Sigmoid colon (tissue), 6 donors: ENCODE measurements at regions not wholly inside any gene's neighbourhood (a gene's known extent, or its start where the extent isn't known, plus 50 kb on each side); places are given as distances from the start of the nearest gene placed in this dataset.

Experiments used
- DNase-seq: peaks from one replicate; pipeline ENCODE4 v3.0.0-alpha.2; 2019
- H3K27ac ChIP-seq, 4 donors: fragments of 200-600 bp; sonication (generic); one replicate each; pipeline ENCODE4 v1.5.1; 2016 to 2019; ENCODE audit warnings: mild to moderate bottlenecking in 1 of 4
- H3K27me3 ChIP-seq, 3 donors: fragments of 200-600 bp; sonication (generic); one replicate each; pipeline ENCODE4 v1.5.1; 2019; ENCODE audit warnings: mild to moderate bottlenecking in 1 of 3
- H3K36me3 ChIP-seq, 4 donors: fragments of 200-600 bp; sonication (generic); one replicate each; pipeline ENCODE4 v1.5.1; 2016 to 2019
- H3K4me1 ChIP-seq, 4 donors: fragments of 200-600 bp; sonication (generic); one replicate each; pipeline ENCODE4 v1.5.1; 2017 to 2019
- H3K4me3 ChIP-seq, 4 donors: fragments of 200-600 bp; sonication (generic); one replicate each; pipeline ENCODE4 v1.5.1; 2017 to 2019; ENCODE audit warnings: mild to moderate bottlenecking in 2 of 4, moderate library complexity in 1 of 4
- H3K9me3 ChIP-seq, 4 donors: fragments of 200-600 bp in 3 of 4; sonication (generic) in 3 of 4; one replicate each; pipeline versions ENCODE4 v1.5.1 to v1.6.1; 2013 to 2019
- CTCF ChIP-seq, 4 experiments: fragments of 450-650 bp in 3 of 4; fragments of 200-600 bp in 1 of 4; IDR thresholded peaks; one replicate each; pipeline ENCODE4 v1.5.1; 2016 to 2019; ENCODE audit warnings: antibody characterized with exemption in 4 of 4, mild to moderate bottlenecking in 3 of 4, moderate library complexity in 2 of 4
- EP300 ChIP-seq, 4 donors: sonication (generic); formaldehyde crosslinking; IDR thresholded peaks; one replicate each; pipeline ENCODE4 v1.6.1; 2017; ENCODE audit warnings: antibody characterized with exemption in 4 of 4
- POLR2A ChIP-seq, 2 donors: fragments of 450-650 bp; IDR thresholded peaks; one replicate each; pipeline ENCODE4 v1.6.1; 2016; ENCODE audit warnings: antibody characterized with exemption in 2 of 2, mild to moderate bottlenecking in 2 of 2, moderate library complexity in 2 of 2
- POLR2AphosphoS5 ChIP-seq, 4 donors: sonication (generic); formaldehyde crosslinking; IDR thresholded peaks; one replicate each; pipeline ENCODE4 v1.6.1; 2017; ENCODE audit warnings: antibody characterized with exemption in 4 of 4
- WGBS, 2 donors: extraction: QIAGEN DNeasy Blood & Tissue Kit; methylation state at CpG; one replicate each; pipeline ENCODE4 v1.1.7; 2013; 5-methylcytosine and 5-hydroxymethylcytosine counted together
- intact Hi-C: fragments of 100-400 bp; cut with DNase I; formaldehyde crosslinking; loops from one replicate; pipeline ENCODE4 v1.15.1; 2023
- donor health status: healthy with polysubstance abuse.
- donor health status: healthy.

DNA sequence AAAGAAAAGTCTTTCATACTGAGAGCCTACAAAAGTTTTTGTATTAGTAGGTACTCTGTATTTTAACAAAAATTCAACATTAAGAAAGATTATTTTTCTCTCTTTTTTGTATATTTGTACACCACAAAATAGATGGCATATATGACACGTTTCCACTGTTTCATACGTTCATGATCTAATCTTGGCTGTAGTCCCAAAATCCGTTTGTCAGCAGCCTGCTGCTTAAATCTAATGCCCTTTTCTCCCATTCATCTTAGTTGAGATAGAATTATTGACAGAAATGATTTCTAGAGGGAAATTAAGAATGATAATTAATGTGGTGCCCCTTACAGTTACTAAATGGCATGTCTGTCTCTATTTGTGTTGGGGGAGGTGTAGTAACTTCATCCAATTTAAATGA is 140.7 kb upstream of the NOVA1 start:
- 36 to 62% methylated on average over 3 of the region's 3 CpGs for WGBS, 2 donors
- intact Hi-C loops, result no loop called here

DNA sequence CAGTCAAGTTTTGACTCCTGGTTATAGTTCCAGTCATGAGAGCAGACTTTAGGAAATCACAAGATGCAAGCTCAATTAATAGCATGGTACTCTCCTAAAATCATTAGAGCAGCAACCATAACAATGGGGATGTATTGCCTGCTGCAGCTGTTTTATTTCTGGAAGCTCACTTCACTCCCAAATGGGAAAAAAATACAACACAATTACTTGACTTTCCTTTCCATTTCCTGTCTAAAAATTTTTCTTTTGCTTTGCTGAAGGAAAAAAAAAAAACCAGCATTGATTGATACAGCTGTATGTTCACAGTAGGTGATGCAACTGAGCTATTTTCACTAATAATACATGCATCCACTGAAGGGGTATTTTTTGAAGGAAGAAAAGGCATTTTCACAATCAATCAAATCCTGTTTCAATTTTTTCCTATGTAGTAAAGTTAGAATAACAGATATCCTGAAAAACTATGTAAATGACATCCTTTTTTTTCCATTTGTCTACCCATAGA is 143.9 kb upstream of the NOVA1 start:
- H3K4me1 ChIP-seq, result no peaks in the 10 kb centered on the region
- H3K36me3 ChIP-seq, result no peaks in the 10 kb centered on the region
- intact Hi-C loops, result no loop called here
- no peaks in the 10 kb centered on the region for H3K27me3 ChIP-seq
- no peaks in the 10 kb centered on the region for H3K9me3 ChIP-seq
- no peak overlapping the region for H3K27ac ChIP-seq
- H3K4me3 ChIP-seq, result no peak overlapping the region
- no peak for DNase-seq
- TF ChIP-seq POLR2AphosphoS5 (IDR thresholded peaks at IDR 0.05) (no peak), EP300 (IDR thresholded peaks at IDR 0.05) (no peak), CTCF (IDR thresholded peaks at IDR 0.05) (no peak), POLR2A (IDR thresholded peaks at IDR 0.05) (no peak)

More for the DNA sequence above, 140.7 kb upstream of the NOVA1 start:
- H3K27ac ChIP-seq, result no peak overlapping the region
- no peaks in the 10 kb centered on the region for H3K36me3 ChIP-seq
- no peaks in the 10 kb centered on the region for H3K4me1 ChIP-seq
- H3K4me3 ChIP-seq, result no peak overlapping the region
- no peak for TF ChIP-seq CTCF (IDR thresholded peaks at IDR 0.05)
- TF ChIP-seq POLR2AphosphoS5 (IDR thresholded peaks at IDR 0.05), result no peak
- no peak for TF ChIP-seq EP300 (IDR thresholded peaks at IDR 0.05)
- no peak for TF ChIP-seq POLR2A (IDR thresholded peaks at IDR 0.05)
- no peaks in the 10 kb centered on the region for H3K9me3 ChIP-seq
- DNase-seq, result no peak
- H3K27me3 ChIP-seq, result no peaks in the 10 kb centered on the region

GRCh38 chr14:26743284-26743683 is 145.5 kb upstream of the NOVA1 start:
- Histone ChIP-seq H3K4me1 (no peaks in the 10 kb centered on the region), H3K27ac (no peak overlapping the region), H3K27me3 (no peaks in the 10 kb centered on the region), H3K9me3 (no peaks in the 10 kb centered on the region), H3K36me3 (no peaks in the 10 kb centered on the region), H3K4me3 (no peak overlapping the region)
- TF ChIP-seq EP300 (IDR thresholded peaks at IDR 0.05) (no peak), POLR2AphosphoS5 (IDR thresholded peaks at IDR 0.05) (no peak), CTCF (IDR thresholded peaks at IDR 0.05) (no peak), POLR2A (IDR thresholded peaks at IDR 0.05) (no peak)
- WGBS, 2 donors, result 80 to 90% methylated on average over 2 of the region's 2 CpGs
- intact Hi-C loops, result no loop called here
- no peak for DNase-seq

DNA sequence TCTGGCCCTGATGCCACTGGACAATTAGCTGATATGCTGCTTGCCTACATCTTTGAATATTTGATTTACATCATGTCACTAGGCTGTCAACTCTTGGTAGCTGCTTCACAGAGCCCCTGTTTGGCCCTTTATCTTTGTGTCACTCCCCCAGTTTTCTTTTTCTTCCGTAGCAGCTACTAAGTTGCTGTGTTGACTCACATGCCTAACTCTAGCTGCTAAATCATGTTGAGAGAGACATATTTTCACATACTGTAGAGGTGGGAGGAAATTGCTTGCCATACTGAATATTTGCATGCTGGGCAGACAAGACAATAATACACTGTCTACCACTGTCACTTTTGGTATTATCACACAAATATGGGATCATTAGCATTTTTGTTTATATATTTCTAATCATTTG is 147.1 kb upstream of the NOVA1 start:
- TF ChIP-seq CTCF (IDR thresholded peaks at IDR 0.05) (no peak), EP300 (IDR thresholded peaks at IDR 0.05) (no peak), POLR2A (IDR thresholded peaks at IDR 0.05) (no peak), POLR2AphosphoS5 (IDR thresholded peaks at IDR 0.05) (no peak)
- no peaks in the 10 kb centered on the region for H3K9me3 ChIP-seq
- no peaks in the 10 kb centered on the region for H3K4me1 ChIP-seq
- WGBS, 2 donors, result 75 to 92% methylated on average over 1 of the region's 1 CpG
- intact Hi-C loops, result no loop called here
- H3K27me3 ChIP-seq, result no peaks in the 10 kb centered on the region
- no peak for DNase-seq
- H3K4me3 ChIP-seq, result no peak overlapping the region
- H3K27ac ChIP-seq, result no peak overlapping the region
- no peaks in the 10 kb centered on the region for H3K36me3 ChIP-seq

DNA sequence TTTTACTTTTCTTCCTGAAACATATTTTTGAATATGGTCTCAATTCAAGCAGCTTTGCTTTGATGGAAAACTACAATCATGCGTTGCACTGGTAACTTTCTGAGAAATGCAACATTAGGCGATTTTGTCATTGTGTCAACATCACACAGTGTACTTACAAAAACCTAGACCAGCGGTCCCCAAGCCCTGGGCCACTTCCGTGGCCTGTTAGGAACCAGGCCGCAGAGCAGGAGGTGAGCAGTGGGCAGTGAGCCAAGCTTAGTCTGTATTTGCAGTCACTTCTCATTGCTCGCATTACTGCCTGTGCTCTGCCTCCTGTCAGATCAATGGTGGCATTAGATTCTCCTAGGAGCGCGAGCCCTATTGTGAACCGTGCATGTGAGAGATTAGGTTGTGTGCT is 163.7 kb upstream of the NOVA1 start:
- Histone ChIP-seq H3K27ac (no peak overlapping the region), H3K27me3 (no peaks in the 10 kb centered on the region), H3K36me3 (no peaks in the 10 kb centered on the region), H3K4me3 (no peak overlapping the region), H3K9me3 (no peaks in the 10 kb centered on the region), H3K4me1 (peaks cover 0 to 17% (median 2%) of the 10 kb centered on the region in 4 donors)
- no peak for DNase-seq
- WGBS, 2 donors, result 92 to 93% methylated on average over 9 of the region's 9 CpGs
- intact Hi-C loops, result no loop called here
- no peak for TF ChIP-seq POLR2A (IDR thresholded peaks at IDR 0.05)
- TF ChIP-seq EP300 (IDR thresholded peaks at IDR 0.05), result no peak
- TF ChIP-seq POLR2AphosphoS5 (IDR thresholded peaks at IDR 0.05), result no peak
- no peak for TF ChIP-seq CTCF (IDR thresholded peaks at IDR 0.05)
